ENCODE measurements at regions not wholly inside any gene's neighbourhood (a gene's known extent, or its start where the extent isn't known, plus 50 kb on each side); places are given as distances from the start of the nearest gene placed in this dataset.

- TF ChIP-seq CHD2 (IDR thresholded peaks at IDR 0.05; ENCODE audit: borderline replicate concordance, low read depth, low read length) (0 out of 2 replicates have a peak, but pooled peaks have one; percentile 22), TCF12 (IDR thresholded peaks at IDR 0.05; ENCODE audit: low read depth, low read length) (peak; percentile 76), SIN3A (IDR thresholded peaks at IDR 0.05; ENCODE audit: low read depth, low read length) (no peak), BACH1 (IDR thresholded peaks at IDR 0.05; ENCODE audit: borderline replicate concordance) (peak; percentile 89), PAX5 (IDR thresholded peaks at IDR 0.05; ENCODE audit: borderline replicate concordance, low read depth, low read length) (peak; percentile 44; the same call in 1 of the 2 replicates), RUNX3 (IDR thresholded peaks at IDR 0.05; ENCODE audit: low read length) (peak; percentile 84)
Measured at GRCh38 chr13:32905063-32905863, 111.0 kb upstream of the KL start (continued).

- no peak overlapping the region for H3K9ac ChIP-seq (ENCODE audit: control insufficient read depth, insufficient read depth, low read length)
- TF ChIP-seq TCF3 (IDR thresholded peaks at IDR 0.05; ENCODE audit: borderline replicate concordance, insufficient read depth, low read depth, low read length) (0 out of 2 replicates have a peak, but pooled peaks have one; percentile 1), MYC (IDR thresholded peaks at IDR 0.05; ENCODE audit: insufficient read depth, insufficient read length, insufficient replicate concordance, low read length, severe bottlenecking) (no peak)
- BruUV-seq (replicated peaks) = no TSS peak
- no peak for DNase-seq (ENCODE audit: low read depth, low spot score)
- in situ Hi-C loops (cut with MboI) (no loop called here), intact Hi-C loops (cut with micrococcal nuclease; ENCODE audit: unreplicated experiment) (loop anchor here (1.0 to 5.0 kb wide), 4 partner anchors 65 to 636 kb away; no protein-coding TSS in a partner anchor)
- peak overlapping the region; percentile 47; the same call in 1 of the 2 replicates for H3K27ac ChIP-seq (ENCODE audit: control insufficient read depth, insufficient read depth)
- peaks cover 9% of the 10 kb centered on the region for H3K4me1 ChIP-seq (ENCODE audit: control insufficient read depth, insufficient read depth, low read length)
- H3K4me2 ChIP-seq (ENCODE audit: control insufficient read depth, insufficient read depth) = peak overlapping the region; percentile 90
- no peaks in the 10 kb centered on the region for H3K36me3 ChIP-seq (ENCODE audit: control insufficient read depth in 2 of 2, insufficient read depth in 2 of 2, low read length in 1 of 2)
- ChIA-PET POLR2A (interaction anchor here (0.6 to 0.9 kb wide), 3 partner anchors 67 to 637 kb away, joined by 3 to 4 read pairs (median 3); no protein-coding TSS in a partner anchor), CTCF (interaction anchor here (1.0 to 1.9 kb wide), 8 partner anchors 16 to 320 kb away, joined by 3 to 8 read pairs (median 4); partner anchors contain the start of gene PDS5B), RAD21 (ENCODE audit: unreplicated experiment) (interaction anchor here (0.8 to 1.6 kb wide), 9 partner anchors 64 to 317 kb away, joined by 3 to 9 read pairs (median 4); no protein-coding TSS in a partner anchor), SMC1A (ENCODE audit: uncharacterized antibody, unreplicated experiment) (interaction anchor here (0.9 to 2.1 kb wide), 13 partner anchors 10 to 318 kb away, joined by 3 to 9 read pairs (median 4); no protein-coding TSS in a partner anchor)
- peak; percentile 28 for ATAC-seq
- H4K20me1 ChIP-seq (ENCODE audit: control insufficient read depth, insufficient read depth) = no peaks in the 10 kb centered on the region
- peak overlapping the region; percentile 70 for H2AFZ ChIP-seq (ENCODE audit: control insufficient read depth, low read depth, low read length)
- FAIRE-seq = no peak
- WGBS (ENCODE audit: insufficient coverage, insufficient replicate concordance, low lambda C conversion rate, missing lambda C conversion rate) = 1% methylated on average over 4 of the region's 4 CpGs
- no peaks in the 10 kb centered on the region for H3K79me2 ChIP-seq (ENCODE audit: control insufficient read depth, insufficient read depth, low read length)
- 0 out of 2 replicates have a peak overlapping the region, but pooled peaks have one; percentile 1 for H3K4me3 ChIP-seq
- H3K27me3 ChIP-seq (replicated peaks in 1 of 2; ENCODE audit: control insufficient read depth in 2 of 2, insufficient read depth in 2 of 2, low read length in 1 of 2) = no peaks in the 10 kb centered on the region
- no peaks in the 10 kb centered on the region for H3K9me3 ChIP-seq (replicated peaks; ENCODE audit: control insufficient read depth, insufficient read depth, low read length)
Measured at GRCh38 chr13:32905864-32906180, 110.4 kb upstream of the KL start.
